GM12878 (cell line): ENCODE measurements at regions not wholly inside any gene's neighbourhood (a gene's known extent, or its start where the extent isn't known, plus 50 kb on each side); places are given as distances from the start of the nearest gene placed in this dataset.

ENCODE experiments used
- ATAC-seq: fragments of 200-7000 bp; cut with Tn5 transposase; 3 replicates; pipeline ENCODE4 v1.9.1; 2020; ENCODE audit warnings: mild to moderate bottlenecking, moderate library complexity
- BruUV-seq: library from RNA; stranded (reverse); fragments of 400-500 nt; replicated peaks from 2 replicates; lab custom pipeline; 2021; lab: Mats Ljungman, UMichigan
- CTCF ChIA-PET: fragments of 300-600 bp; sonication (Branson Sonifier 250); formaldehyde crosslinking; extraction: SDS; loops from one replicate; lab custom pipeline; 2021; ENCODE audit warnings: inconsistent platforms; lab: Yijun Ruan, JAX
- POLR2A ChIA-PET: fragments of 350-600 bp; formaldehyde crosslinking; extraction: SDS; loops from one replicate; lab custom pipeline; 2021; ENCODE audit warnings: inconsistent platforms; lab: Charles Lee
- RAD21 ChIA-PET: fragments of 300-600 bp; sonication (Branson Sonifier 250); formaldehyde crosslinking; loops from one replicate; lab custom pipeline; 2023; ENCODE audit warnings: antibody characterized with exemption; ENCODE audit not compliant: unreplicated experiment; lab: Charles Lee
- SMC1A ChIA-PET: fragments of 300-600 bp; sonication (Branson Sonifier 250); formaldehyde crosslinking; loops from one replicate; lab custom pipeline; 2023; ENCODE audit not compliant: unreplicated experiment, uncharacterized antibody; lab: Charles Lee
- DNase-seq: peaks from one replicate; pipeline ENCODE4 v3.0.0-alpha.2; 2011; ENCODE audit warnings: low read depth, low spot score
- FAIRE-seq: peaks from 3 replicates; lab custom pipeline; 2011; peaks lifted over from hg19 to GRCh38; lab: Jason Lieb, UNC
- H2AFZ ChIP-seq: 2 replicates; pipeline ENCODE4 v1.6.0; 2011; ENCODE audit warnings: low read depth, low read length, control low read depth; ENCODE audit not compliant: control insufficient read depth
- H3K27ac ChIP-seq: 2 replicates; pipeline ENCODE4 v1.5.1; 2011; ENCODE audit warnings: control low read depth; ENCODE audit not compliant: control insufficient read depth, insufficient read depth
- H3K27me3 ChIP-seq, 2 experiments: replicated peaks in 1 of 2; 2 replicates each; pipeline versions ENCODE4 v1.6.0 to v1.6.1; 2011; ENCODE audit warnings: low read length in 1 of 2; ENCODE audit not compliant: control insufficient read depth in 2 of 2, insufficient read depth in 2 of 2
- H3K36me3 ChIP-seq, 2 experiments: 2 replicates each; pipeline ENCODE4 v1.5.1; 2011; ENCODE audit warnings: low read length in 1 of 2; ENCODE audit not compliant: control insufficient read depth in 2 of 2, insufficient read depth in 2 of 2
- H3K4me1 ChIP-seq: 2 replicates; pipeline ENCODE4 v1.6.1; 2011; ENCODE audit warnings: mild to moderate bottlenecking, low read length, moderate library complexity, mixed read lengths; ENCODE audit not compliant: control insufficient read depth, insufficient read depth
- H3K4me2 ChIP-seq: 2 replicates; pipeline ENCODE4 v1.6.0; 2011; ENCODE audit warnings: control low read depth; ENCODE audit not compliant: control insufficient read depth, insufficient read depth
- H3K4me3 ChIP-seq: fragments of 200-600 bp; sonication (generic); 2 replicates; pipeline ENCODE4 v1.5.1; 2016
- H3K79me2 ChIP-seq: 2 replicates; pipeline ENCODE4 v1.6.0; 2011; ENCODE audit warnings: low read length; ENCODE audit not compliant: control insufficient read depth, insufficient read depth
- H3K9ac ChIP-seq: 2 replicates; pipeline ENCODE4 v1.8.0; 2011; ENCODE audit warnings: low read length, control low read depth, mixed read lengths; ENCODE audit not compliant: control insufficient read depth, insufficient read depth
- H3K9me3 ChIP-seq: replicated peaks from 3 replicates; pipeline ENCODE4 v1.5.1; 2011; ENCODE audit warnings: mild to moderate bottlenecking, low read length; ENCODE audit not compliant: control insufficient read depth, insufficient read depth
- H4K20me1 ChIP-seq: 2 replicates; pipeline ENCODE4 v1.6.0; 2011; ENCODE audit not compliant: control insufficient read depth, insufficient read depth
- BHLHE40 ChIP-seq, 2 experiments: fragments of 450-650 bp in 1 of 2; IDR thresholded peaks; 2 replicates each; pipeline ENCODE4 v1.6.1; 2011 to 2017; ENCODE audit warnings: low read depth in 2 of 2, borderline replicate concordance in 1 of 2, improper control_type of control experiment in 1 of 2, low read length in 1 of 2, mild to moderate bottlenecking in 1 of 2
- CTCF ChIP-seq, 3 experiments: IDR thresholded peaks in 2 of 3; conservative IDR thresholded peaks in 1 of 3; 2 replicates each; pipeline ENCODE4 v1.5.1; 2011; ENCODE audit warnings: low read depth in 3 of 3, low read length in 3 of 3, mild to moderate bottlenecking in 3 of 3, control low read depth in 2 of 3, moderate library complexity in 2 of 3, inconsistent platforms in 1 of 3, mixed read lengths in 1 of 3; ENCODE audit not compliant: control insufficient read depth in 2 of 3, insufficient read depth in 1 of 3; ENCODE audit errors: extremely low read depth in 1 of 3
- CUX1 ChIP-seq: IDR thresholded peaks from 2 replicates; pipeline ENCODE4 v1.6.1; 2012; ENCODE audit warnings: improper control_type of control experiment, low read depth, low read length; ENCODE audit not compliant: insufficient replicate concordance
- EGR1 ChIP-seq, 2 experiments: IDR thresholded peaks; 1 replicate in 1 of 2; 2 replicates in 1 of 2; pipeline ENCODE4 v1.6.1; 2011 to 2012; ENCODE audit warnings: low read depth in 2 of 2, low read length in 2 of 2, borderline replicate concordance in 1 of 2, mild to moderate bottlenecking in 1 of 2, moderate library complexity in 1 of 2
- HDGF ChIP-seq: fragments of 450-650 bp; IDR thresholded peaks from 2 replicates; pipeline ENCODE4 v1.6.1; 2016; ENCODE audit warnings: antibody characterized with exemption
- IRF5 ChIP-seq: fragments of 450-650 bp; IDR thresholded peaks from 2 replicates; pipeline ENCODE4 v1.6.1; 2017; ENCODE audit warnings: borderline replicate concordance
- KDM1A ChIP-seq: fragments of 200-600 bp; sonication (generic); IDR thresholded peaks from 2 replicates; pipeline ENCODE4 v1.6.1; 2016; ENCODE audit warnings: borderline replicate concordance
- LARP7 ChIP-seq: fragments of 450-650 bp; IDR thresholded peaks from 2 replicates; pipeline ENCODE4 v1.6.1; 2017; ENCODE audit warnings: mild to moderate bottlenecking
- MTA3 ChIP-seq: IDR thresholded peaks from 2 replicates; pipeline ENCODE4 v1.6.1; 2012; ENCODE audit warnings: low read length, inconsistent platforms, borderline replicate concordance
- RB1 ChIP-seq: fragments of 450-650 bp; formaldehyde crosslinking; IDR thresholded peaks from 2 replicates; pipeline ENCODE4 v1.6.1; 2017; ENCODE audit warnings: mild to moderate bottlenecking, borderline replicate concordance
- RELA ChIP-seq: fragments of 450-650 bp; IDR thresholded peaks from 2 replicates; pipeline ENCODE4 v1.8.0; 2014; ENCODE audit warnings: borderline replicate concordance; ENCODE audit not compliant: partially characterized antibody
- SIN3A ChIP-seq: IDR thresholded peaks from 2 replicates; pipeline ENCODE4 v1.6.1; 2012; ENCODE audit warnings: low read depth, low read length, improper control_type of control experiment
- SUPT20H ChIP-seq: IDR thresholded peaks from 2 replicates; pipeline ENCODE4 v1.6.1; 2011; ENCODE audit warnings: low read depth, mild to moderate bottlenecking, low read length, moderate library complexity, borderline replicate concordance; ENCODE audit not compliant: control insufficient read depth
- TCF7 ChIP-seq: IDR thresholded peaks from 2 replicates; pipeline ENCODE4 v1.6.1; 2014; ENCODE audit warnings: antibody characterized with exemption, borderline replicate concordance
- WGBS: methylation state at CpG from one replicate; pipeline ENCODE4 v1.1.6; 2016; ENCODE audit warnings: low lambda C conversion rate; ENCODE audit not compliant: insufficient replicate concordance, insufficient coverage; ENCODE audit errors: missing lambda C conversion rate; 5-methylcytosine and 5-hydroxymethylcytosine counted together
- in situ Hi-C: fragments of 300-500 bp; cut with MboI; formaldehyde crosslinking; loops from 9 replicates; pipeline ENCODE4 v1.14.3; 2018; ENCODE audit warnings: mixed read lengths
- intact Hi-C: fragments of 100-400 bp; cut with micrococcal nuclease; formaldehyde crosslinking; loops from one replicate; pipeline ENCODE4 v1.14.2; 2022; ENCODE audit not compliant: unreplicated experiment
- TF ChIP-seq, protein P1 (sequence below): fragments of 450-650 bp; IDR thresholded peaks from 2 replicates; pipeline ENCODE4 v1.6.1; 2017; ENCODE audit warnings: low read depth, mild to moderate bottlenecking, moderate library complexity

DNA sequence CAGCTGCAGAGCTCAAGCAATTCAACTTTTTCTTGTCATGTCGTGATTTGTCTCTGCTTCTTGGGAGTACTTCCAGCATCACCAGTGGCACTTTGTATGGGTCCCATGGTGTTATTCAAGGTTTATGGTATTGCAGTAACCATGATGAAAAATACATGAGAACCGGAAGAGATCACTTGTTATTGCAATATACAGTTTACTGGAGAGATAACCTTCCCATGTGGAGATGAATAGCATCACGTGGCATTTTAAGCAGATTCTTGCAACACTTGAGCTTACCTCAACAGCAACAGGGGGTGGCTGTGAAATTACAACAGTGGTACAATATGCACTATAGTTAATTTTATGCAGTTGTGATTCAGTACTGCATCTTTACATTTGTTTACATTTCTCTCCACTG lies 97.4 kb downstream of the APOB start:
- WGBS = 14% methylated on average over 3 of the region's 3 CpGs
- no peaks in the 10 kb centered on the region for H4K20me1 ChIP-seq
- ChIA-PET SMC1A (no interaction called here), CTCF (interaction anchor here (1.4 kb wide), 1 partner anchor 285 kb away, joined by 4 read pairs; no protein-coding TSS in a partner anchor), RAD21 (no interaction called here), POLR2A (no interaction called here)
- no peak overlapping the region for H3K27ac ChIP-seq
- no peaks in the 10 kb centered on the region for H3K79me2 ChIP-seq
- no peak overlapping the region for H3K4me3 ChIP-seq
- intact Hi-C loops = no loop called here
- no peak for FAIRE-seq
- no peak for ATAC-seq
- no peaks in the 10 kb centered on the region for H3K9me3 ChIP-seq
- no peak overlapping the region for H3K9ac ChIP-seq
- DNase-seq = no peak
- peaks cover 0 to 2% of the 10 kb centered on the region in 2 experiments; a peak in 3 of 4 replicates for H3K27me3 ChIP-seq
- H3K36me3 ChIP-seq = no peaks in the 10 kb centered on the region
- in situ Hi-C loops = no loop called here
- H3K4me1 ChIP-seq = no peaks in the 10 kb centered on the region
- no peak overlapping the region for H3K4me2 ChIP-seq
- BruUV-seq = no TSS peak
- H2AFZ ChIP-seq = no peak overlapping the region
- TF ChIP-seq, protein P1, sequence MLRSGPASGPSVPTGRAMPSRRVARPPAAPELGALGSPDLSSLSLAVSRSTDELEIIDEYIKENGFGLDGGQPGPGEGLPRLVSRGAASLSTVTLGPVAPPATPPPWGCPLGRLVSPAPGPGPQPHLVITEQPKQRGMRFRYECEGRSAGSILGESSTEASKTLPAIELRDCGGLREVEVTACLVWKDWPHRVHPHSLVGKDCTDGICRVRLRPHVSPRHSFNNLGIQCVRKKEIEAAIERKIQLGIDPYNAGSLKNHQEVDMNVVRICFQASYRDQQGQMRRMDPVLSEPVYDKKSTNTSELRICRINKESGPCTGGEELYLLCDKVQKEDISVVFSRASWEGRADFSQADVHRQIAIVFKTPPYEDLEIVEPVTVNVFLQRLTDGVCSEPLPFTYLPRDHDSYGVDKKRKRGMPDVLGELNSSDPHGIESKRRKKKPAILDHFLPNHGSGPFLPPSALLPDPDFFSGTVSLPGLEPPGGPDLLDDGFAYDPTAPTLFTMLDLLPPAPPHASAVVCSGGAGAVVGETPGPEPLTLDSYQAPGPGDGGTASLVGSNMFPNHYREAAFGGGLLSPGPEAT = no peak
- TF ChIP-seq LARP7 (no peak), MTA3 (no peak), CTCF (IDR thresholded peaks at IDR 0.05 in 2 of 3, conservative IDR thresholded peaks at IDR 0.05 in 1 of 3; ENCODE audit: control insufficient read depth in 2 of 3, extremely low read depth in 1 of 3, insufficient read depth in 1 of 3, low read depth in 3 of 3, low read length in 3 of 3) (no peak), KDM1A (no peak), HDGF (no peak), IRF5 (no peak), CUX1 (no peak), EGR1 (IDR thresholded peaks at IDR 0.05; ENCODE audit: borderline replicate concordance in 1 of 2, low read depth in 2 of 2, low read length in 2 of 2) (no peak), RELA (no peak), SIN3A (no peak), TCF7 (no peak), SUPT20H (no peak), RB1 (no peak), BHLHE40 (IDR thresholded peaks at IDR 0.05; ENCODE audit: borderline replicate concordance in 1 of 2, low read depth in 2 of 2, low read length in 1 of 2) (no peak)
